Stimulated activated CD8-positive, alpha-beta memory T cell treated with anti-CD3 and anti-CD28 coated beads, Interleukin-15, amount 100 ng/mL, for 1 hour (primary cell): ENCODE measurements at regions not wholly inside any gene's neighbourhood (a gene's known extent, or its start where the extent isn't known, plus 50 kb on each side); places are given as distances from the start of the nearest gene placed in this dataset.
"Not testable (repeated sequence)": the region's sequence is repeated elsewhere in the genome, so short reads cannot be mapped to it uniquely, and the experiment has no call there.

Experiments
- DNase-seq: peaks from one replicate; pipeline ENCODE4 v3.0.0-alpha.2; 2020; ENCODE audit warnings: low read depth

- no peak for DNase-seq
These were observed 315.4 kb upstream of the CDYL start for GRCh38 chr6:4460586-4461475.

DNA sequence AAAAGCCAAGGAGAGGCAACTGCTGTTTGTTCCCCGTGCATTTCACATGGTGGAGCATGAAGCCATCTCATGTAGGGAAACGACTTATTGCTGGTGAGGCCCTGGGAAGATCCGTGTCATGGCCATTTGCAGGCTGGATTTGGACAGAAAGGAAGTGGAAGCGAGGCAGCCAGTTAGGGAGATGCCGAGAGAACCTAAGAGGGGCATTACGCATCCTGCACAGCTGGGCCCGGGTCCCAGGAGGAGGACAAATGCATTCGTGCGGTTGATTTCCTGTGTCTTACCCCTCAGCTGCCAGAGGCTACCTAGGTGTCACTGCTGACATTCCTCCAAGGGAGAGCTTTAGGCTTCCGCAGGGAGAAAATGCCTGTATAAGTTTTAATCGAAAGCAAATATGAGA lies 316.2 kb upstream of the CDYL start:
- DNase-seq = no peak

DNA sequence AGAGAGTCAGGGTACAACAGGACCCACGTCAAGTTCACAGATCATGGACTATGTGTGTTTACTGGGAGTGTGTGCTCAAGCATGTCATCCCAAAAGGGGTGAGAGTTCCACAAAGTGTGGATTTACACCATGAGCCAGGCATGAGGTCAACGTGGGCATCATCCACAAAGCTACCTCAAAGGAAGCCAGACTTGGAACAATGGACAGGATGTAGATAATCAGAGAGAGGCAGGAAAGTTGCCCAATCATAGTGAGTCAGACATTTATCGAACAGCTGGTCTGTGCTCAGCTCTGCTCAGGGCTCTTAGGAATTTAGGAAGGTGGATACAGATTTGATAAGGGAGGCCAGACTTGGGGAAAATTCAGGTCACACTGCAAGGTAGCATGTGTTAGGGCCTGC lies 317.2 kb upstream of the CDYL start:
- no peak for DNase-seq

- DNase-seq = no peak
These were observed 316.3 kb upstream of the ECI2 start for GRCh38 chr6:4451718-4452117.

DNA sequence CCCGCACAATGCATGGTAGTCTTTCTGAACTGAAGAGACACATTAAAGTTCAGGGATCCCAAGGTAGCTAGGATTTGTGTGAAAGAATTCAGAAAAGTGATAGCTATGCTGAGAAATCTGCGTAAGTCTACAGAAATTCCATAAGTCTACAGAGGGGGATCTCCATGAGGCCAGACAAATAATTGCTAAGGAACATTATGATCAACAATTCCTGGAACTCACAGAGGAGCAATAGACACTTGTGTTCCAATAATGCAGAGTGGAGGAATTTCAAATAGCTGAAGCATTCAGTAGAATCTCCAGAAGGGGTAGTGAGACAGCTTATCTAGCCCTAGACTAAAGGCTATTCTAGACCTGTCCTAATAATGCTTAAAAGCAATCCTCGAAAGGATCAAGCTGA lies 315.7 kb upstream of the ECI2 start:
- no peak for DNase-seq

- no peak for DNase-seq
These were observed 314.9 kb upstream of the ECI2 start for GRCh38 chr6:4450237-4450636.

DNA sequence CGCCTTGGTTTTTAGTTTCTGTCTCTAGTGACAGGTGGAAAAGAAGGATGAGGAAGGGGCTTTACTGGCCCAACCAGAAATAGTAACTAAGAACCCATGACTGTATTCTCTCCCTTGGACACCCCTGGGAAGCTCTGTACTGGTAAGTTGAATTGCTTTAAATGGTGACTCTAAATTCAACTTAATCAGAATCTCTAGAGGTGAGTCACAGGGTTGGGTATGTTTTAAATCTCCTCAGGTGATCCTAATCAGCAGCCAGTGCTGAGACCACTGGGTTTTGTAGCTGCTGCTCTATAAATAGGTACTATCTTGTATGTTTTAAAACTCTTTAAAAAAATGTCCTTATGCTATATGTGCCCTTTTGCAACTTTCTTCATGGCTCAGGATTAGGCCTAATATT lies 314.0 kb upstream of the ECI2 start:
- DNase-seq = no peak

DNA sequence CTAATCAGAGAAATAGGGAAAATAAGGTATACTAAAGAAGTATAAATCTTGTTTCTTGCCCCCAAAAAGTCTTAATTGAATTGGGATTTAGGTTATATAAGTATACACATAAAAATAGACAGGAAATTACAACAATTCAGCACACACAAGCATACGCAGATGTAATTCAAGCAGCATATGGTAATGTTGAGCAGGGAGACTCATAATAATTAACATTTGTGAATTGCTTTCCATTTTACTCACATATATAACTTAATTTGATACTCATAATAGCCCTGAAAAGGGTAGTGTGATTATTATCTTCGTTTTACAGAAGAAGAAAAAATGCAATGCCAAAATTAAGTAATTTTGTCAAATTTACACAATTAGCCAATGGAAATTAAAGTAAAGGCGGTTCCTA lies 313.5 kb upstream of the ECI2 start:
- DNase-seq = no peak

DNA sequence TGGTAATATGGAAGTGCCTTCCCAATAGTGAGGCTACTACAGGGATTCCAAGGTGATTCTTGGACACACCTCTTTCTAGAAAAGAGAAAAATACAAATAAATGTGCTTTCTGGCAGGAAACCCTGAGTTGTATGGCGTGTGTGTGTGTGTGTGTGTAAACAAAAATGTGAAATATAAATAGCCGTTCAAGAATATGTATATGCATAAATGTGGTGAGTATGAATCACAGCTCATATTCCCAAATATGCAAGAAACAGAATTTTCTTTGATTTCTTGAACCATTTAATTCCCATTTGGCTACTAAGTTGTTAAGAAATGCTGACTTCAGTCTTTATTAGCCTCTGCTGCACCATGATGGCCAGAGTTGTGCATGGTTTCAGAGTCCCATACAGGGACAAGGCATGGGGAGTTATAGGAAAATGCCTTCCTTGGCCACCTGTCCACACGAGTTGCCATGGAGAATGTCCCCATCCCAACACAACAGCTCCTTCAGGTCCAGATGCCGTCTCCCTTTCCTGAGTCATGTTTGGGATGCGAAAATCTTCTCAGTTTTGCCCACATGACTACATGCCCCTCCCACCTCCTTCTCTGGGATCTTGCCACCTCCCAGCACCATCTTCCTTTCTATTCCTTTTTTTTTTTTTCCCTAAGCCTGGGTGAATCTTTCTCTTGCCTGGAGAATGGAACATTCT lies 312.4 kb upstream of the ECI2 start:
- no peak for DNase-seq

DNA sequence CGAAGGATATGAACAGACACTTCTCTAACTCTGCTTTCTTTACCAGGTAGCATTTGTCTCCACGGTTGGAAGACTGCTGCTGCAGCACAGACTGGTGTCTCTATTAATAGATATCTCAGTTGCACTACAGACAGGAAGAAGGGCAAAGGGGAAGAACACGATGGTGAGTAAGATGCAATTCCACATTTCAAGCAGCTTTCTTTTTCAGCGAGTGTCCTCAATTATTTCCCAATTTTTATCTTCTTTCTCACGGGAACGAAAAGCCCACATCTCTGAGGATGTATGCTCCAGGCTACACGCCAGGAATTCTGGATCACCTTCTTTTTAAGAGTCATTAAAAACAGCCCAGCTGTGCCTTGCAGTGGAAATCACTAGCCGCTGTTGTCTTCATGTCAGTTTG lies 311.6 kb upstream of the ECI2 start:
- DNase-seq = no peak

DNA sequence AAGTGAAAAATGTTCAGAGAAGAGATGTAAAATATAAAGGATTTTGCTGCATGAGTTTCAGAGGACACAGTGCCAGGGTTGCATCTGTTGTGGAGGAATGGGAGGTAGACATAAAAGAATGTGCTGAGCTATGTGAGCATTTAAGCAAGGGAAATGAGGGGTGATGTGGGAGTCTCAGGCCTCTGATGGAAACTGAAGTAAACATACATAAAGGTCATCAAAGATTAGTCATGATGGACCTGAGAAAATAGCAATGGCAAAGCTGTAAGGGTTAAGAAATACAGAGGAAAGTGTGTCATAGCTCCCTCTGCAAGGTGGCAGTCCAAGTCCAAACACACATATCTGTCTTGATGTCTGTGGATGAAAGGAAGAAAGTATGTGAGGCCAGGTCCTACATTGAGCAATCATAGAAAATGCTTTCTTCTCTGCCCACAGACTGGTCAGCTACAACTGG lies 306.6 kb upstream of the ECI2 start:
- no peak for DNase-seq

DNA sequence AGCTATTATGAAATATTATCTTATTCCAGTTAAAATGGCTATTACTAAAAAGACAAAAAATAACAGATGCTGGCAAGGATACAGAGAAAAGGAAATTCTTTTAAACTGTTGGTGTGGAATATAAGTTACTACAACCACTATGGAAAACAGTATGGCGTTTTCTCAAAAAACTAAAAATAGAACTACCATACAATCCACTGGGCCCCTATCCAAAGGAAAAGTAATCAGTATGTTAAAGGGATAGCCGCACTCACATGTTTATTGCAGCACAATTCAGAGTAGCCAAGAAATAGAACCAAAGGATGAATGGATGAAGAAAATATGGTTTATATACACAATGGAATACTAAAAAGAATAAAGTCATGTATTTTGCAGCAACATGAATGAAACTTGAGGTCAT lies 303.8 kb upstream of the ECI2 start:
- DNase-seq = no peak

DNA sequence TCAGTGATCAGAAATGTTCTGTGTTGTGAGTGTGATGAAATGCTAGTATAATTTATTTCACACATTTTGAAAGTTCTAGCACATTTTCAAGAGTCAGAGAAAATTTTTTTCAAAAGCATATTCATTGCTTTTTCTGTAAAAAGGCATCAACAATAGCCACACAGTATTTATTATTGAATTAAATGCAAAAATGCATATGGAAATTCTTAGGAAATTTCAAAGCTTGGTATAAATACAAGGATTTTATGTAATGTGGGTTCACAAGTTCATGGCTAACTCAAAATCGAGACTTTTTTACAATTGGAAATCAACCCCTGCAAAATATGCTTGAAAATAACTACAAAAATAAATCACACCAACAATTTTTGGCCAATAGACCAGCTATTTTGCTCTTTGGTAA lies 302.0 kb upstream of the ECI2 start:
- DNase-seq = no peak

DNA sequence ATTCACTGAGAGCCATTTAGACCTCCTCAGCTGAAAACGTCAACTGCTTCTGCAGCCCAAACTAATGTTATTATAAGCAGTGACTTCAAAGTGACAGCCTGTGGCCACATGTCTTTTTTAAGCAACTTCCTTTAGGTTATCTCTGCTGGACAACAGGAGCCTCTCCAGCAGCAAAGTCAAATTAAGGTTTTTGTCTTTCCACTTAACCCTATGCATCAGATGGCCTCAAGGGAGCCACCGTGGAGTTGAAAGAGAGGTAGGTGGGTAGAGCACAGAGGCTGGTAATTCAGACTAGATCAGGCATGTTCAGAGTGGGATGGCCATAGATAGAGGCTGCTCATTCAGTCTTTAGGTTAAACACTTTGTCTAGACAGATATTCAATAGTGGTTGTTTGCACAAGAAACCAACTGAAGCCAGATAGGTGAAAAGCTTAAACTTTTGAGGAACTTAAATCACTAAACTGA lies 300.6 kb upstream of the ECI2 start:
- DNase-seq = no peak

DNA sequence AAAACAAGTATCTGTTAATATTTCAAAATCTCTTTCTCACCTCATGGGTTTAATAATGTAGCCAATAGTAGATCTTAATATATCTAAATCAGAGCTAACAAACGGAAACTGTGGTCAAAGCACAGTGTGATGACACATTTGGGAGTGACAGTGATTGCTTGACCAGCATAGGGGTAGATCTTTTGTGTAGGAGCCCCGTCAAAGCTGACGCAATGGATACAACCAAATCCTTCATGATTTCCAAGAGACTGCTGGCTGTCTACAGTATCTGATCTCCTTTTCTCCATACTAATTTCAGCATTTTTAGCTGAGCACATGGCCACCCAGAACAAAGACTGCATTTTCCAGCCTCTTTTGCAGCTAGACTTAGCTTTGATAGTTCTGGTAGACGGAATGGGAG lies 299.3 kb upstream of the ECI2 start:
- no peak for DNase-seq

DNA sequence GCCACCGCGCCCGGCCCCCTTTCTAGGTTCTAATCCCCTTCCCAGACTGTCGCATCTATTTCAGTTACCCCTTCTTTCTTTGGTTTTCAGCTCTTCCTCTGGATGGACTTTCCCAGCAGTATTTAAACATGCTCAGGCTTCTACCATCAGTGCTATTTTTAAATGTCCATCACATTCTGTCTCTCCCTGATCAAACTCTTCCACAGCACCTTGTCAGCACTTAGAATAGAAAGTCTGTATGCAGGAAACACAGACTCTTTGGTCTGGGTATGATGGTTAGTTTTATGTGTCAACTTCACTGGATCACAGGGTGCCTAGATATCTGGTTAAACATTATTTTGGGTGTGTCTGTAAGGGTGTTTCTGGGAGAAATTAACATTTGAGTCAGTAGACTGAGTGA lies 297.8 kb upstream of the ECI2 start:
- DNase-seq = no peak

- no peak for DNase-seq
These were observed 291.6 kb upstream of the ECI2 start for GRCh38 chr6:4426968-4427367.

- DNase-seq = no peak
These were observed 286.5 kb upstream of the ECI2 start for GRCh38 chr6:4421837-4422236.

DNA sequence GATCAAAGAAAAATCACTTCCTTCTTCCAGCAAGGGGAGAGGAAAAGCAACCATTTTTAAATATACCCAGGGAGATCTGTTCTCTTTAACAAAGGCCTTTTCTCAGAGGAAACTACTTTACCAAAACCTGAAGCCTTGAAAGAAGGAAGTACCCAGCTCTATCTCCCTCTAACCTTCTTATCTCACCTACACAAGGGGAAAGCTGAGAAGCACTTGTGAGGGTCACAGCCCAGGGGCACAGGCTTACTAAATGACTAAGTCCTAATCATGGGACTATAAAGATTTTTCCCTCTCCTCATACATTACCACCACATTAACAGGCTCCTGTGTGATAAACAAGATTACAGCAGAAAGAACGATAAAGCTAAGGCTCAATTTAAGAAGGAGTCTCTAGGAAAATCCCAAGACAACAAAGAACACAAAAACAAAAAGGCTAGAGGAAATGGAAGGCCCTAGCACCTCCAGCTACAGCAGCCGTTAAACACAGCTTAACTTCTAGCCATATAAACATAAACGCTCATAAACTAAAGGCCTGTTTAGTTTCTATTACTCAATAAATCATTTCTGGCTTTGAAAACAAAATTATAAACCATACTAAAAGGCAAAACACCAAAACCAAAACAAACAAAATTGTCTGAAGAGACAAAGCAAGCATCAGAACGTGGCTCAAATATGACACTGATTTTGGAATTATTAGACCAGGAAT lies 284.9 kb upstream of the ECI2 start:
- DNase-seq = no peak

GRCh38 chr6:4415549-4415948 lies 280.2 kb upstream of the ECI2 start:
- no peak for DNase-seq

DNA sequence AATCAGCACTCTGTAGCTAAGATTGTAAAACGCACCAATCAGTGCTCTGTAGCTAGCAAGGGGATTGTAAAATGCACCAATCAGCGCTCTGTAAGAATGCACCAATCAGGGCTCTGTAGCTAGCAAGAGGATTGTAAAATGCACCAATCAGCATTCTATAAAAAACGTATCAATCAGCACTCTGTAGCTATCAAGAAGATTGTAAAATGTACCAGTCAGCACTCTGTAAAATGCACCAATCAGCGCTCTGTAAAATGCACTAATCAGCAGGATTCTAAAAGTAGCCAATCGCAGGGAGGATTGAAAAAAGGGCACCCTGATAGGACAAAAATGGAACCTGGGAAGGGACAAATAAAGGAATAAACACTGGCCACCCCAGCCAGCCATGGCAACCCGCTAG lies 278.7 kb upstream of the ECI2 start:
- not testable (repeated sequence) for DNase-seq

DNA sequence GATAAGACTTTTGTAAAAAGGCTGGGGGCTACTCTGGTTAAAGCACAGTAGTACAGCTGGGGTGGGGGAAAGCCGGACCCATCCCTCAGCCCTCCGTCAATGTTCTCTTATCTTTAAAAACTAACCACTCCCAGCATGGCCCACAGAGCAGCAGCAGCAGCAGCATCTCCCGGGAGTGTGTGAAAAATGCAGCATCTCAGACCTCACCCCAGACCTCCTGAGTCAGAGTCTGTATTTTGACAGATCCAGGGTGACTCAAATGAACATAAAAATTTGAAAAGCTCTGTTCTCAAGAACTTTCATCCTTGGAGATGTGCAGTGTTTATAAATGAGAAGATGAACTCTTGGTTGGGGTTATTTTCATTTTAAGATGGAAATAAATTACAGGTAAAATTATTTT lies 277.7 kb upstream of the ECI2 start:
- DNase-seq = no peak

DNA sequence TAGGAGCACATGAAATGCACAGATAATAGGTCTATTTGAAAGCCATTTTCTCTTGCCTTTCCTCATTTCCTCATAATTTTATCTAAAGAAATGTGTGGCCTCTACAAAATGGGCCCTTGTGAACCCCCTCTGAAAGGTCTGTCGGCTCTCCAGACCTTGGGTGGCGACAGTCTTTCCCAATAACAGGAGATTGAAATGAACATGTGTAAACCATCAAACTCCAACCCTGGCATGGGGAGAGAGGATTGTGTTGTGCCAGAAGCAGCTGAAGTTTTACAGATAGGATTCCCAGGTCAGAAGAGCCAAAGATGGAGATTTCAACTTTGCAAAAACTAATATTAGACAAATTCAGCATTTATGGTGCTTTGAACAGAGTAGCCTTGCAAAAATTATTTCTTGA lies 277.1 kb upstream of the ECI2 start:
- no peak for DNase-seq
